WERI-Rb-1 (cell line): ENCODE measurements at regions not wholly inside any gene's neighbourhood (a gene's known extent, or its start where the extent isn't known, plus 50 kb on each side); places are given as distances from the start of the nearest gene placed in this dataset.

Source experiments
- DNase-seq: peaks from one replicate; pipeline ENCODE4 v3.0.0-alpha.2; 2020
- H3K27ac ChIP-seq: fragments of 250-450 bp; sonication (Bioruptor Pico); 2 replicates; pipeline ENCODE4 v1.5.1; 2020; ENCODE audit warnings: mild to moderate bottlenecking, moderate library complexity
- H3K27me3 ChIP-seq: fragments of 250-450 bp; sonication (Bioruptor Pico); 2 replicates; pipeline ENCODE4 v1.5.1; 2021; ENCODE audit warnings: mild to moderate bottlenecking, low read depth, moderate library complexity; ENCODE audit not compliant: insufficient read depth, severe bottlenecking
- H3K36me3 ChIP-seq: fragments of 250-450 bp; sonication (Bioruptor Pico); 2 replicates; pipeline ENCODE4 v1.5.1; 2020; ENCODE audit warnings: mild to moderate bottlenecking, moderate library complexity
- H3K4me3 ChIP-seq: 2 replicates; pipeline ENCODE4 v1.5.1; 2011; ENCODE audit warnings: low read depth, mild to moderate bottlenecking, control low read depth, low read length
- H3K9me3 ChIP-seq: fragments of 250-450 bp; sonication (Bioruptor Pico); 2 replicates; pipeline ENCODE4 v1.5.1; 2021; ENCODE audit warnings: mild to moderate bottlenecking, moderate library complexity; ENCODE audit not compliant: severe bottlenecking
- CTCF ChIP-seq: IDR thresholded peaks from 2 replicates; pipeline ENCODE4 v1.5.1; 2011; ENCODE audit warnings: low read depth, mild to moderate bottlenecking, control low read depth, inconsistent platforms, low read length

DNA sequence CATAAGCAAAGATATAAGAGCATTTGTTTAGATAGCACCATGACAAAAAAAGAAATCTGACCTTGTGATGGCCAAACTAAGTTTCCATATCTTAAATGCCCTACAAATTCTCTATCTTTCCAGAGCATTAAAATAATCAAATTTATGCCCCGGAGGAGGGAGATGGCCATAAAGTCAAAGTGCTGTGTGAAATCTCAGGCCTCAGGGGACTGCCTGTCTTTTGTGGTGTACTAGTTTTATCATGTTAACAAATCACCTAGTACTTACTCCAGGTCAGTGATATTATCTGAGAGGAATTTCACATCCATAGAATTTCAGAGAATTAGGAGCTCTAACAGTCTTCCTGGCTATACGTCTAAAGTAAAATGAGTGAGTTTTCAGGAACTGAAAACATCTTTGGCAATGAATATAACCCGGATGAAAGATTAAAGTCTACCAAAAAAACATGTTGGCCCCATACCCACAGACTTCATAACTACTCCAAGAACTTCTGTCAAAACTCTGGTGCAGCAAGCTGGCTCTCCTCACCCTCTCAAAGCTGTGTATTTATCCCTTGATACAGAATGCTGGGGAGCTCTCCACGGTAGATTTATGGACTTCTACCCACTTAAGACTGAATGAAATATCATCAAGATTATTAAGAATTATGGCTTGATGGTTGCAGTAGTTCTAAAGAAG lies 682.8 kb downstream of the SORCS1 start:
- no peak for DNase-seq
- H3K27ac ChIP-seq, result no peak overlapping the region
- no peaks in the 10 kb centered on the region for H3K27me3 ChIP-seq
- no peaks in the 10 kb centered on the region for H3K9me3 ChIP-seq
- TF ChIP-seq CTCF, result no peak
- H3K4me3 ChIP-seq, result no peak overlapping the region
- H3K36me3 ChIP-seq, result no peaks in the 10 kb centered on the region

- no peak for TF ChIP-seq CTCF
- DNase-seq, result no peak
- Histone ChIP-seq H3K27ac (no peak overlapping the region), H3K27me3 (no peaks in the 10 kb centered on the region), H3K4me3 (no peak overlapping the region), H3K36me3 (no peaks in the 10 kb centered on the region), H3K9me3 (no peaks in the 10 kb centered on the region)
Measured at GRCh38 chr10:106479636-106480035, 684.9 kb downstream of the SORCS1 start.

DNA sequence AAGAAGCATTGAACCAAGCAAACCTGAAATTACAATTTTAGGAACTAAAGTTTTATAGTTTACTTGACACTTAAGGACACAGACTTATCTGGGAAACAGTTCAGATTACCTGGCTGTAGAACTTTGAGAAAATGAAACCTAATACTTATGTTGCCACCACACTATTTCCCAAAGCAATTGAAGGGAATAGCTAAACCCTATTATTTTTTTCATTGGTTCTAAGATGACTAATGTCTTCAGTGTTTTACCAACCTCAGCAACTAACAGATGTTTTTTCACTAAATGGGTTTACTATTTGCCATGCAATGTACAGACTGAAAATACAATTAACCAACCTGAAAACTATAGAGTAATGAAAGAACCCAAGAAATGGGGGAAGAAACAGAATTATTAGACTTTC lies 689.6 kb downstream of the SORCS1 start:
- Histone ChIP-seq H3K36me3 (no peaks in the 10 kb centered on the region), H3K4me3 (no peak overlapping the region), H3K9me3 (no peaks in the 10 kb centered on the region), H3K27me3 (no peaks in the 10 kb centered on the region), H3K27ac (no peak overlapping the region)
- no peak for TF ChIP-seq CTCF
- no peak for DNase-seq

GRCh38 chr10:106473129-106473685 lies 691.3 kb downstream of the SORCS1 start:
- Histone ChIP-seq H3K9me3 (no peaks in the 10 kb centered on the region), H3K4me3 (no peak overlapping the region), H3K36me3 (no peaks in the 10 kb centered on the region), H3K27ac (no peak overlapping the region), H3K27me3 (no peaks in the 10 kb centered on the region)
- TF ChIP-seq CTCF, result no peak
- no peak for DNase-seq

GRCh38 chr10:106467506-106467905 lies 697.0 kb downstream of the SORCS1 start:
- TF ChIP-seq CTCF, result no peak
- Histone ChIP-seq H3K4me3 (no peak overlapping the region), H3K36me3 (no peaks in the 10 kb centered on the region), H3K27ac (no peak overlapping the region), H3K27me3 (no peaks in the 10 kb centered on the region), H3K9me3 (no peaks in the 10 kb centered on the region)
- DNase-seq, result no peak

DNA sequence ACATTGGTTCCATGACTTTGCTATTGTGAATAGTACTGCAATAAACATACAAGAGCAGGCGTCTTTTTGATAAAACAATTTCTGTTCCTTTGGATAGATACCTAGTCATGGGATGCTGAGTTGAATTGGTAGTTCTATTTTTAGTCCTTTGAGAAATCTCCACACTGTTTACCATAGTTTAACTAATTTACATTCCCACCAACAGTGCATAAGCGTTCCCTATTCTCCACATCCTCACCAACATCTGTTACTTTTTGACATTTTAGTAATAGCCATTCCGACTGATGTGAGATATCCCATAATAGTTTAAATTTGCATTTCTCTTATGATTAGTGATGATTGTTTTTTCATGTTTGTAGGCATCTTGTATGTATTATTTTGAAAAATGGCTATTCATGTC lies 707.0 kb downstream of the SORCS1 start:
- no peaks in the 10 kb centered on the region for H3K27me3 ChIP-seq
- no peak for TF ChIP-seq CTCF
- no peak overlapping the region for H3K27ac ChIP-seq
- no peaks in the 10 kb centered on the region for H3K9me3 ChIP-seq
- no peak overlapping the region for H3K4me3 ChIP-seq
- no peak for DNase-seq
- H3K36me3 ChIP-seq, result no peaks in the 10 kb centered on the region
